MCF 10A (cell line): ENCODE measurements at regions not wholly inside any gene's neighbourhood (a gene's known extent, or its start where the extent isn't known, plus 50 kb on each side); places are given as distances from the start of the nearest gene placed in this dataset.

ENCODE experiments used
- BruUV-seq: library from RNA; stranded (reverse); fragments of 400-500 nt; replicated peaks from 2 replicates; lab custom pipeline; 2021; lab: Mats Ljungman, UMichigan
- CTCF ChIA-PET: fragments of 300-600 bp; sonication (Branson Sonifier 250); formaldehyde crosslinking; extraction: SDS; loops from one replicate; lab custom pipeline; 2021; ENCODE audit warnings: antibody characterized with exemption, inconsistent platforms; lab: Yijun Ruan, JAX
- POLR2A ChIA-PET: fragments of 300-600, 350-650 bp; sonication (Branson Sonifier 250); formaldehyde crosslinking; extraction: SDS; loops from one replicate; lab custom pipeline; 2020; ENCODE audit warnings: antibody characterized with exemption, inconsistent platforms; lab: Yijun Ruan, JAX
- DNase-seq: peaks from one replicate; pipeline ENCODE4 v3.0.0-alpha.2; 2018; ENCODE audit not compliant: unreplicated experiment
- H3K27ac Mint-ChIP-seq: one replicate; pipeline ENCODE4 v1.8.0; 2022; ENCODE audit warnings: mild to moderate bottlenecking, low read depth, mixed read lengths; ENCODE audit not compliant: unreplicated experiment
- H3K27me3 Mint-ChIP-seq: one replicate; pipeline ENCODE4 v1.8.0; 2022; ENCODE audit warnings: mixed read lengths; ENCODE audit not compliant: insufficient read depth, unreplicated experiment
- H3K36me3 Mint-ChIP-seq: one replicate; pipeline ENCODE4 v1.8.0; 2022; ENCODE audit warnings: mild to moderate bottlenecking, moderate library complexity, mixed read lengths; ENCODE audit not compliant: insufficient read depth, unreplicated experiment
- H3K4me1 Mint-ChIP-seq: one replicate; pipeline ENCODE4 v1.8.0; 2022; ENCODE audit warnings: mixed read lengths; ENCODE audit not compliant: insufficient read depth, unreplicated experiment
- H3K4me3 Mint-ChIP-seq: one replicate; pipeline ENCODE4 v1.8.0; 2022; ENCODE audit warnings: mild to moderate bottlenecking, moderate library complexity, mixed read lengths; ENCODE audit not compliant: unreplicated experiment
- H3K9me3 Mint-ChIP-seq: one replicate; pipeline ENCODE4 v1.8.0; 2022; ENCODE audit warnings: mixed read lengths; ENCODE audit not compliant: unreplicated experiment
- intact Hi-C: fragments of 100-400 bp; cut with micrococcal nuclease; formaldehyde crosslinking; loops from 2 replicates; pipeline ENCODE4 v1.14.1; 2022
- TF ChIP-seq, protein P1 (sequence below): fragments of 200-600 bp; IDR thresholded peaks from one replicate; pipeline ENCODE4 v1.8.0; 2022; ENCODE audit warnings: antibody characterized with exemption, mild to moderate bottlenecking; ENCODE audit not compliant: unreplicated experiment

DNA sequence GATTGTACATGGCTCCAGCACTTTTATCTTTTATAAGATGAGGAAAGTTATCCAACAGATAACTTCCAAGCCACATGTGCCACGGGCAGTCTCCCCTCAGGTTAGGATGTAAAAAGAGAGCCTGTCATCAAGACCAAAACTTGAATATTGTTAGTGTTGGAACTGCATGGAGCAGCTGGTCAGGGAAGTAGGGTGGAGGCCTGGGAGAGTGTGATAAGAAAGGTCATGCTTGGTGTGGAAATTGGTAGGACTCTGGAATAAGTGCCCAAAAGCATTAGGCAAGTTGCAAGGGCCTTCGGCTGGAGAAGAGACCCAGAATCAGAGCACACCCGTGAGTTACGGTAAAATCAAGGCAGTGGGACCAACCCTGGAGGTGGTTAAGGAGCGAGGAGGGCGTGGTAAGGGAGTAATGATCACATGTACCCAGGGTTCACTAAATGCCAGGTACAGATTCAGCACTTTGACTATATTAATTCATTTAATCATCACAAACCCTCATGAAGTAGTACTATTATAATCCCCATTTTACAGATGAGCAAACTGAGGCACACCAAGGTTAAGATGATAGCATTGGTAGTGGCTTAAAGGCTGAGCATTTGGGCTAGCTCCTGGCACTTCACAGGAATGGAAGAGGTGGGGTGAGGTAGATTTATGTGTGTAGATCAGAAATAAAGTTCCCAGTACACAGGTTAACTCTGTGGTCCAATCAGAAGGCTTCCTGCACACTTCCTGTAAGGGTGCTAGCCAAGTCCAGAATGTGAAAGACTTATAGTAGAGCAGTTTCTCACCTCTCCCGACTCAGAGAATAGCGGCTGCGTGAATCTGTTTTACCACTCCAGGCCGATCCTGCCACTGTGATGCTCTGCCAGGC lies 96.5 kb upstream of the ZNF608 start:
- CTCF ChIA-PET, result interaction anchor here (0.5 to 1.2 kb wide), 3 partner anchors 9 to 73 kb away, joined by 3 to 4 read pairs (median 4); no protein-coding TSS in a partner anchor
- no peak for DNase-seq
- no peaks in the 10 kb centered on the region for H3K27me3 Mint-ChIP-seq
- TF ChIP-seq, protein P1, sequence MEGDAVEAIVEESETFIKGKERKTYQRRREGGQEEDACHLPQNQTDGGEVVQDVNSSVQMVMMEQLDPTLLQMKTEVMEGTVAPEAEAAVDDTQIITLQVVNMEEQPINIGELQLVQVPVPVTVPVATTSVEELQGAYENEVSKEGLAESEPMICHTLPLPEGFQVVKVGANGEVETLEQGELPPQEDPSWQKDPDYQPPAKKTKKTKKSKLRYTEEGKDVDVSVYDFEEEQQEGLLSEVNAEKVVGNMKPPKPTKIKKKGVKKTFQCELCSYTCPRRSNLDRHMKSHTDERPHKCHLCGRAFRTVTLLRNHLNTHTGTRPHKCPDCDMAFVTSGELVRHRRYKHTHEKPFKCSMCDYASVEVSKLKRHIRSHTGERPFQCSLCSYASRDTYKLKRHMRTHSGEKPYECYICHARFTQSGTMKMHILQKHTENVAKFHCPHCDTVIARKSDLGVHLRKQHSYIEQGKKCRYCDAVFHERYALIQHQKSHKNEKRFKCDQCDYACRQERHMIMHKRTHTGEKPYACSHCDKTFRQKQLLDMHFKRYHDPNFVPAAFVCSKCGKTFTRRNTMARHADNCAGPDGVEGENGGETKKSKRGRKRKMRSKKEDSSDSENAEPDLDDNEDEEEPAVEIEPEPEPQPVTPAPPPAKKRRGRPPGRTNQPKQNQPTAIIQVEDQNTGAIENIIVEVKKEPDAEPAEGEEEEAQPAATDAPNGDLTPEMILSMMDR, result no peak
- BruUV-seq, result no TSS peak
- no peaks in the 10 kb centered on the region for H3K36me3 Mint-ChIP-seq
- no peaks in the 10 kb centered on the region for H3K9me3 Mint-ChIP-seq
- H3K27ac Mint-ChIP-seq, result peak overlapping the region; percentile 3
- POLR2A ChIA-PET, result interaction anchor here (0.6 to 7.0 kb wide), 16 partner anchors 16 to 1172 kb away, joined by 3 to 138 read pairs (median 6); partner anchors contain the start of gene ZNF608
- intact Hi-C loops, result loop anchor here (1.0 to 2.0 kb wide), 3 partner anchors 52 to 570 kb away; partner anchors contain the start of gene ZNF608
- H3K4me1 Mint-ChIP-seq, result peaks cover 21% of the 10 kb centered on the region
- no peak overlapping the region for H3K4me3 Mint-ChIP-seq

DNA sequence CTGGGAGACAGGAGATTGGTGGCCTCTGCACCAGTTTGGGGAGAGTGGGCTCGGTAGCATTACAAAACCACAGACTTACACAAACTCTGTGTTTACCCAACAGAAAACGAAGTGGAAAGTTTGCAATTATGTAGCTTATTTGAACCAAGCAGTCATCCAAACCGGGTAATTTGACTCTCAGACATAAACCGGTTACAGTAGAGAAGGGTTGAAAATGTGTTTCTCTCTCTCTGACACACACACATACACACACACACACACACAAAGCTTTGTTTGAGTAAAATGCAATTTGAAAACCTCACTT lies 97.1 kb upstream of the ZNF608 start:
- H3K9me3 Mint-ChIP-seq, result no peaks in the 10 kb centered on the region
- intact Hi-C loops, result loop anchor here (2.0 kb wide), 2 partner anchors 53 to 569 kb away; no protein-coding TSS in a partner anchor
- H3K27ac Mint-ChIP-seq, result no peak overlapping the region
- H3K4me1 Mint-ChIP-seq, result peaks cover 21% of the 10 kb centered on the region
- no peaks in the 10 kb centered on the region for H3K36me3 Mint-ChIP-seq
- no TSS peak for BruUV-seq
- peak; percentile 57 for DNase-seq
- no peak overlapping the region for H3K4me3 Mint-ChIP-seq
- H3K27me3 Mint-ChIP-seq, result no peaks in the 10 kb centered on the region
- CTCF ChIA-PET, result no interaction called here
- TF ChIP-seq, protein P1, result no peak
- POLR2A ChIA-PET, result interaction anchor here (1.1 to 7.0 kb wide), 6 partner anchors 17 to 1172 kb away, joined by 6 to 138 read pairs (median 26); partner anchors contain the start of gene ZNF608

DNA sequence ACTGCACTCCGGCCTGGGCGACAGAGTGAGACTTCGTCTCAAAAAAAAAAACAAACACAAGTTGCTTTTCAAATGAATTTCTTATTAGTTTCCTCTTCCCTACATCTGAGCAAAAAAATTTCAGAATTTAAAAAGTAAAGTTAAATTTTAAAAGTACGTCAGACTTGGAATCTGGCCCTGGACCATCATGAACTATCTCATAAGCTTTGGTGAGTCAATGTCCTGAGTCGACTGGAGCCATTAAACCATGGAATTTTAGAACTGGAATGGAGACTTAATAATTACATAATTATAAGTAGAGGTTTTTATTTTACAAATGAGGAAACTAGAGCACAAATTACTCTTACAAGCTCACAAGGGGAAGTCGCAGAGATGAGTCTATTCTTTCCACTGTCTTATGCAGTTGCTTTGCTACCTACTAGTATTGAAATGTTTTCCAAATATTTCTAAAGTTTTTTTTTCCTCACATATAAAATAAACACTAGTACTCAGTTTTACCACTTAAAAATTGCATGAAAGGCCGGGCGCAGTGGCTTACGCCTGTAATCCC lies 98.0 kb upstream of the ZNF608 start:
- Mint-ChIP-seq H3K36me3 (no peaks in the 10 kb centered on the region), H3K27me3 (no peaks in the 10 kb centered on the region), H3K27ac (no peak overlapping the region), H3K4me3 (no peak overlapping the region), H3K4me1 (peaks cover 21% of the 10 kb centered on the region), H3K9me3 (no peaks in the 10 kb centered on the region)
- CTCF ChIA-PET, result interaction anchor here (0.7 kb wide), 1 partner anchor 94 kb away, joined by 3 read pairs; no protein-coding TSS in a partner anchor
- intact Hi-C loops, result no loop called here
- POLR2A ChIA-PET, result interaction anchor here (4.2 to 7.0 kb wide), 3 partner anchors 17 to 96 kb away, joined by 25 to 138 read pairs (median 88); partner anchors contain the start of gene ZNF608
- no peak for DNase-seq
- TF ChIP-seq, protein P1, result no peak
- BruUV-seq, result no TSS peak

DNA sequence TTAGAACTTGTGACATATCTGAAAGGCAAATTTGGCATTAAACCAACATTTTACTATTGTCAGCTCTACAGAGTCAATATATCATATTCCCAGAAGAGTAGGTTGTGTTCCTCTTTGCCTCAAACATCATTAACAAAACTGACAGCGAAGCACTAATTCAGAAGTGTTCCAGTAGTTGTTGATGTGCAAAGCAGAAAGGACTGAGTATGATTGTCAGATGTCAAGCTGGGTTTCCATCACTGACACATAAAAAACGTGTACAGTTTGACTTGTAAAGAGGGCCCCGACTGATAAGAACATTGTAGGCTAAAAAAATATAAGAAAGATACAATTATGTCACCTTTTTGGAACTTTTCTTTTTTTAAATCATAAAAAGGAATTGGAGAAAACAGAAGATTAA lies 101.5 kb upstream of the ZNF608 start:
- Mint-ChIP-seq H3K9me3 (no peaks in the 10 kb centered on the region), H3K27me3 (no peaks in the 10 kb centered on the region), H3K4me3 (no peak overlapping the region), H3K36me3 (no peaks in the 10 kb centered on the region), H3K4me1 (peaks cover 2% of the 10 kb centered on the region), H3K27ac (no peak overlapping the region)
- TF ChIP-seq, protein P1, result no peak
- CTCF ChIA-PET, result interaction anchor here (0.7 to 2.3 kb wide), 2 partner anchors 19 to 1045 kb away, joined by 4 to 7 read pairs; no protein-coding TSS in a partner anchor
- POLR2A ChIA-PET, result no interaction called here
- DNase-seq, result no peak
- intact Hi-C loops, result no loop called here
- BruUV-seq, result no TSS peak
